KMS-11 (cell line): ENCODE measurements at regions not wholly inside any gene's neighbourhood (a gene's known extent, or its start where the extent isn't known, plus 50 kb on each side); places are given as distances from the start of the nearest gene placed in this dataset.

ENCODE experiments used
- H2AFZ ChIP-seq: fragments of 200-600 bp; sonication (generic); 2 replicates; pipeline ENCODE4 v1.6.1; 2016; ENCODE audit warnings: antibody characterized with exemption, mixed run types, low read depth
- H3K27ac ChIP-seq: fragments of 200-600 bp; sonication (generic); 2 replicates; pipeline ENCODE4 v1.6.1; 2016; ENCODE audit warnings: mild to moderate bottlenecking, mixed run types
- H3K27me3 ChIP-seq: fragments of 200-600 bp; sonication (generic); 2 replicates; pipeline ENCODE4 v1.6.1; 2017; ENCODE audit warnings: mild to moderate bottlenecking, low read depth, mixed run types, moderate library complexity; ENCODE audit not compliant: insufficient read depth
- H3K36me3 ChIP-seq: fragments of 200-600 bp; sonication (generic); 2 replicates; pipeline ENCODE4 v1.6.1; 2017; ENCODE audit warnings: mild to moderate bottlenecking, mixed run types; ENCODE audit not compliant: insufficient read depth
- H3K4me1 ChIP-seq: fragments of 200-600 bp; sonication (generic); 2 replicates; pipeline ENCODE4 v1.6.1; 2016; ENCODE audit warnings: mild to moderate bottlenecking, low read depth, mixed run types; ENCODE audit not compliant: poor library complexity, severe bottlenecking
- H3K4me2 ChIP-seq: fragments of 200-600 bp; sonication (generic); 2 replicates; pipeline ENCODE4 v1.7.0; 2016; ENCODE audit warnings: mild to moderate bottlenecking, mixed run types
- H3K4me3 ChIP-seq: fragments of 200-600 bp; sonication (generic); IDR thresholded peaks from 2 replicates; pipeline ENCODE4 v1.6.1; 2017; ENCODE audit warnings: low read depth, low read length, mixed read lengths; ENCODE audit not compliant: insufficient read depth
- H3K79me2 ChIP-seq: fragments of 200-600 bp; sonication (generic); 2 replicates; pipeline ENCODE4 v1.6.1; 2016; ENCODE audit warnings: low read depth, mixed run types; ENCODE audit not compliant: insufficient read depth
- H3K9ac ChIP-seq: fragments of 200-600 bp; sonication (generic); 2 replicates; pipeline ENCODE4 v1.6.1; 2016; ENCODE audit warnings: mild to moderate bottlenecking, mixed run types
- H4K20me1 ChIP-seq: fragments of 200-600 bp; sonication (generic); 2 replicates; pipeline ENCODE4 v1.6.1; 2016; ENCODE audit warnings: mild to moderate bottlenecking, mixed run types; ENCODE audit not compliant: insufficient read depth
- CTCF ChIP-seq: fragments of 200-600 bp; sonication (generic); conservative IDR thresholded peaks from 2 replicates; pipeline ENCODE4 v1.6.1; 2017; ENCODE audit warnings: low read depth, mild to moderate bottlenecking, antibody characterized with exemption, low read length, moderate library complexity, mixed read lengths

DNA sequence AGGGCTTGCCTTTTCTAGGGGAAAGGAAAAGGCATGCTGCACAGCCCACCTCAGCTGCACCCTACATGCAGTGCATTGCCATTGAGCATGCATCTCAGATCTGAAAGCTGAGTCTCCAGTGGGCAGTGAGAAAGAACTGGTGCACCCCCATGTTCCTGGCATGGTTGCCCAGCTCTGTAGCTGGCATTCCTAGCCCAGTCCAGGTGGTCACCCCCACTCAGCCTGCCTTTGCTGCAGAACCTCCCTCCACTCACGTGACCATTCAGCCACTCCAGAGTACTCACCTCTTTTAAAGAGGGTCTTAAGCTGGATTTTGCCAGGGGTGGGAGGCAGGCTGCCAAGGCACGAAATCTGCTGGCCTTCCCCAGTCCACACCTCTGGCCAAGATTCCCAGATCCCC, 208.6 kb upstream of the TOPAZ1 start:
- no peaks in the 10 kb centered on the region for H4K20me1 ChIP-seq
- no peak overlapping the region for H2AFZ ChIP-seq
- H3K36me3 ChIP-seq, result no peaks in the 10 kb centered on the region
- peaks cover 6% of the 10 kb centered on the region for H3K4me1 ChIP-seq
- H3K9ac ChIP-seq, result no peak overlapping the region
- no peaks in the 10 kb centered on the region for H3K79me2 ChIP-seq
- H3K4me2 ChIP-seq, result no peak overlapping the region
- no peaks in the 10 kb centered on the region for H3K27me3 ChIP-seq
- no peak for TF ChIP-seq CTCF
- no peak overlapping the region for H3K27ac ChIP-seq
- no peak overlapping the region for H3K4me3 ChIP-seq

GRCh38 chr3:44036850-44037249, 204.8 kb upstream of the TOPAZ1 start:
- no peak overlapping the region for H3K4me2 ChIP-seq
- H2AFZ ChIP-seq, result no peak overlapping the region
- no peaks in the 10 kb centered on the region for H3K79me2 ChIP-seq
- peaks cover 26% of the 10 kb centered on the region for H3K4me1 ChIP-seq
- no peak overlapping the region for H3K4me3 ChIP-seq
- H3K27ac ChIP-seq, result no peak overlapping the region
- no peak for TF ChIP-seq CTCF
- H4K20me1 ChIP-seq, result no peaks in the 10 kb centered on the region
- no peak overlapping the region for H3K9ac ChIP-seq
- H3K36me3 ChIP-seq, result no peaks in the 10 kb centered on the region
- no peaks in the 10 kb centered on the region for H3K27me3 ChIP-seq

DNA sequence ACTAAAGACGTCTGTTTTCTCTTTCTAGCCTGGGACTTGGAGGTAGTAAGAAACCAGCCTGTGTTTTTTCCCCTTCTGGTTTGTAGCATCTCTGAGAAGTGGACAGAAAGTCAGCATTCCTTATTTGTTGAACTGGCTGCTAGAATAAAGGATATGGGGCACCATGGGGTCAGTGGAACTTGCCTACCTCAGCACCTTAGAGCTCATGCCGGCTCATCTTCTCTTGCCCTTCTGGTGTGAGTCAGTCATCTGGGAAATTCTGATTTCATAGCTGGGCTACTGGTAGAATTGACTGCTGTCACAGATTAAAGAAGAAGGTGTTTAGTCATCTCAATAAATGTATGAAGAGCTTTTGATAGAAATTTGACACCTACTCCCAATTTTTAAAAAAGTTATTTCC, 202.7 kb upstream of the TOPAZ1 start:
- no peak overlapping the region for H2AFZ ChIP-seq
- no peaks in the 10 kb centered on the region for H3K79me2 ChIP-seq
- TF ChIP-seq CTCF, result no peak
- no peak overlapping the region for H3K9ac ChIP-seq
- H3K27ac ChIP-seq, result no peak overlapping the region
- no peaks in the 10 kb centered on the region for H3K27me3 ChIP-seq
- H4K20me1 ChIP-seq, result no peaks in the 10 kb centered on the region
- H3K4me2 ChIP-seq, result no peak overlapping the region; the same call in 1 of the 2 replicates
- no peak overlapping the region for H3K4me3 ChIP-seq
- no peaks in the 10 kb centered on the region for H3K36me3 ChIP-seq
- peaks cover 47% of the 10 kb centered on the region for H3K4me1 ChIP-seq

GRCh38 chr3:44041726-44042125, 200.0 kb upstream of the TOPAZ1 start:
- TF ChIP-seq CTCF, result no peak
- H3K36me3 ChIP-seq, result no peaks in the 10 kb centered on the region
- no peak overlapping the region for H2AFZ ChIP-seq
- no peaks in the 10 kb centered on the region for H3K27me3 ChIP-seq
- no peak overlapping the region for H3K9ac ChIP-seq
- no peak overlapping the region for H3K27ac ChIP-seq
- no peak overlapping the region for H3K4me3 ChIP-seq
- peaks cover 75% of the 10 kb centered on the region for H3K4me1 ChIP-seq
- H3K4me2 ChIP-seq, result no peak overlapping the region
- no peaks in the 10 kb centered on the region for H3K79me2 ChIP-seq
- no peaks in the 10 kb centered on the region for H4K20me1 ChIP-seq

DNA sequence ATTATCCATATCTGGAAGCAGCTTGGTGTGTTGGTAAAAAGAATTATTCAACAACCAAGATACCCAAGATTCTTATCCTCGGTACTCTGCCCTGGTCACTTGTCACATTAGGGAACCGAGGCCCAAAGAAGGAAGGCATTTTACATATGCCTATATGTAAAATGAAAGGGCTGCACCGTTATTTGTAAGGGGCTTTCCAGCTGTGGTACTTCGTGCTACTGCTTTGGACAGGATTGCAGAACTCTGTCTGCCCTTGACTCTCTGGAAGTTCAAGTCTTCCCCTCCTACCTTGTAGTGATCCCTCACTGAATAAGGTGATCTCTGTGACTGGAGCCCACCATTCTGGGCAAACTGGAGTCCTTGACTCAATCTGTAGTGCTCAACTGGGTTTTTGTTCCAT, 198.9 kb upstream of the TOPAZ1 start:
- Histone ChIP-seq H3K79me2 (no peaks in the 10 kb centered on the region), H3K4me1 (peaks cover 85% of the 10 kb centered on the region), H3K36me3 (no peaks in the 10 kb centered on the region), H3K27me3 (no peaks in the 10 kb centered on the region), H3K9ac (no peak overlapping the region), H3K27ac (peak overlapping the region; percentile 68; the same call in 1 of the 2 replicates), H3K4me3 (no peak overlapping the region), H2AFZ (no peak overlapping the region), H4K20me1 (no peaks in the 10 kb centered on the region), H3K4me2 (0 out of 2 replicates have a peak overlapping the region, but pooled peaks have one; percentile 17)
- no peak for TF ChIP-seq CTCF
